ENCODE measurements at regions not wholly inside any gene's neighbourhood (a gene's known extent, or its start where the extent isn't known, plus 50 kb on each side); places are given as distances from the start of the nearest gene placed in this dataset.

- TF ChIP-seq ZBTB20 (CRISPR knock-in tag; IDR thresholded peaks at IDR 0.05; ENCODE audit: borderline replicate concordance, low read depth) (no peak), HDAC2 (CRISPR knock-in tag; IDR thresholded peaks at IDR 0.05) (no peak), SRSF1 (optimal IDR thresholded peaks at IDR 0.05; ENCODE audit: low read depth, low read length) (no peak)
Observed at GRCh38 chr2:124985270-124985669, 960.2 kb downstream of the CNTNAP5 start.

All from HepG2 (cell line).